IMR-90 (cell line): ENCODE measurements at regions not wholly inside any gene's neighbourhood (a gene's known extent, or its start where the extent isn't known, plus 50 kb on each side); places are given as distances from the start of the nearest gene placed in this dataset.

Source experiments
- CTCF ChIP-seq: conservative IDR thresholded peaks from 2 replicates; pipeline ENCODE4 v1.5.1; 2012; ENCODE audit warnings: mild to moderate bottlenecking, low read depth, low read length, improper control_type of control experiment
- MAFK ChIP-seq: IDR thresholded peaks from 2 replicates; pipeline ENCODE4 v1.6.1; 2012; ENCODE audit warnings: low read depth, low read length, improper control_type of control experiment
- MAZ ChIP-seq: IDR thresholded peaks from 2 replicates; pipeline ENCODE4 v1.6.1; 2012; ENCODE audit warnings: low read depth, mild to moderate bottlenecking, low read length, improper control_type of control experiment, moderate library complexity, borderline replicate concordance
- NFE2L2 ChIP-seq: fragments of 150-350 bp; IDR thresholded peaks from 2 replicates; pipeline ENCODE4 v1.6.1; 2016; ENCODE audit warnings: low read depth, mild to moderate bottlenecking, low read length
- POLR2A ChIP-seq: IDR thresholded peaks from 2 replicates; pipeline ENCODE4 v1.6.1; 2012; ENCODE audit warnings: mild to moderate bottlenecking, low read depth, low read length
- SMC3 ChIP-seq: fragments of 150-350 bp; IDR thresholded peaks from 2 replicates; pipeline ENCODE4 v1.6.1; 2016; ENCODE audit warnings: low read depth, mild to moderate bottlenecking, antibody characterized with exemption, low read length, moderate library complexity
- USF2 ChIP-seq: fragments of 150-350 bp; IDR thresholded peaks from 2 replicates; pipeline ENCODE4 v1.6.1; 2017; ENCODE audit warnings: mild to moderate bottlenecking, antibody characterized with exemption, low read length, low read depth

GRCh38 chr2:136468799-136469369 is 296.5 kb upstream of the THSD7B start:
- TF ChIP-seq CTCF (no peak), MAFK (no peak), MAZ (no peak), SMC3 (no peak), NFE2L2 (no peak), POLR2A (no peak), USF2 (no peak)
